Heart left ventricle (tissue), 13 donors: ENCODE measurements at regions not wholly inside any gene's neighbourhood (a gene's known extent, or its start where the extent isn't known, plus 50 kb on each side); places are given as distances from the start of the nearest gene placed in this dataset.

Source experiments
- CTCF ChIP-seq, 12 donors: fragments of 200-600 bp; sonication (generic) in 4 of 12; IDR thresholded peaks; one replicate each; pipeline versions ENCODE4 v1.5.0 to v1.8.0; 2018 to 2022; ENCODE audit warnings: antibody characterized with exemption in 12 of 12, mild to moderate bottlenecking in 5 of 12
- POLR2A ChIP-seq, 2 donors: fragments of 450-650 bp; IDR thresholded peaks; one replicate each; pipeline ENCODE4 v1.6.1; 2017; ENCODE audit warnings: antibody characterized with exemption in 2 of 2, mild to moderate bottlenecking in 2 of 2, moderate library complexity in 2 of 2
- donor health status: ischemic (EF 13 %, LVEDD 7.1; RV severe dilation, severe dysfunction).
- donor health status: DM: no; HTN: yes; CAD: no.
- donor health status: DM: no; HTN: no; CAD: no.
- donor health status: ischemic (EF 25% LVEDD 6.9; RV normal size, moderate dysfunction).
- donor health status: ischemic (EF 25% LVEDD 5.7; RV mildly dilated, moderate dysfunction).
- donor health status: ischemic (EF 35%, LVEDD 5.7; RV mildly dilated, moderate dysfunction).
- donor health status: nonischemic (EF 11% LVEDD 7.7; RV severe dilation, severe dysfunction).
- donor health status: DM: yes; HTN: yes; CAD: no.
- donor health status: PGD.
- donor health status: ischemic (EF 29% LVEDD 5.4; RV normal size, mild dysfunction).
- donor health status: nonischemic (EF 23%, LVEDD 6.1; RV moderate dilation, normal function).

DNA sequence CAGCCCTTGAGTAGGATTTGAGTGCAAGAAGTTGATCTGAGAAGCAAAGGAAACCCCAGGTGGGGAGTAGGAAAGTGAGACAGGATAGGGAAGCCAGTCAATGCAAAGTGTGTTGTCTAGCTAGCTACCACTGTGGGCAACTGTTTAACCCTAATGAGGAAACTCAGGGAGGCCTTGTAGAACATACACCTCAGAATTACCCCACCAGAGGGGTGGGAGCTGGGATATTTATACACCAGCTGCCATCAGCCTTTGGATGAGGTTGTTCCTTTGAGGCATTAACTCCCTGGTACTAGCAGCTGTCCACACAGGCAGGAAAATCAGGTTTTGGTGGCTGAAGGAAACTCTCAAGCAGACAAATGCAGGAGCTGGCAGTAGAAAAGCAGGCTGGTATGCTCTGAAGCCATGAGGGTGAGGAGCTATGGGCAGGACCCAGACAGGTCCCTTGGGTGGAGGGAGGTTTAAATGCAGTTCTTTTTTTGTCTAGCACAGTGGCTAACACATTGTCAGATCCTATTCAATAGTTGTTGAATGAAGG, 60.1 kb upstream of the ARID5B start:
- no peak for TF ChIP-seq CTCF (IDR thresholded peaks at IDR 0.05)
- TF ChIP-seq POLR2A (IDR thresholded peaks at IDR 0.05): no peak
